Psoas muscle (tissue), 7 donors: ENCODE measurements at regions not wholly inside any gene's neighbourhood (a gene's known extent, or its start where the extent isn't known, plus 50 kb on each side); places are given as distances from the start of the nearest gene placed in this dataset.

Experiments
- ATAC-seq, 4 donors: fragments of 200-7000 bp; cut with Tn5 transposase; one replicate each; pipeline ENCODE4 v1.9.1; 2020; ENCODE audit warnings: moderate library complexity in 3 of 4, mild to moderate bottlenecking in 2 of 4
- DNase-seq, 2 donors: peaks; one replicate each; pipeline ENCODE4 v3.0.0-alpha.2; 2020
- H3K27ac ChIP-seq: fragments of 200-600 bp; one replicate; pipeline ENCODE4 v1.8.0; 2022
- H3K27me3 ChIP-seq, 3 donors: fragments of 200-600 bp in 1 of 3; one replicate each; pipeline versions ENCODE4 v1.6.1 to v1.8.0; 2013 to 2022; ENCODE audit warnings: low read length in 2 of 3, mild to moderate bottlenecking in 2 of 3, moderate library complexity in 1 of 3; ENCODE audit not compliant: insufficient read depth in 3 of 3
- H3K36me3 ChIP-seq, 2 donors: fragments of 200-600 bp in 1 of 2; one replicate each; pipeline versions ENCODE4 v1.6.1 to v1.8.0; 2013 to 2022; ENCODE audit warnings: low read depth in 1 of 2, mild to moderate bottlenecking in 1 of 2, moderate library complexity in 1 of 2; ENCODE audit not compliant: insufficient read depth in 1 of 2
- H3K4me1 ChIP-seq: fragments of 200-600 bp; one replicate; pipeline ENCODE4 v1.8.0; 2022
- H3K4me3 ChIP-seq: fragments of 200-600 bp; one replicate; pipeline ENCODE4 v1.8.0; 2022; ENCODE audit warnings: mild to moderate bottlenecking
- H3K9me3 ChIP-seq: fragments of 200-600 bp; one replicate; pipeline ENCODE4 v1.8.0; 2022
- CTCF ChIP-seq: fragments of 200-600 bp; IDR thresholded peaks from one replicate; pipeline ENCODE4 v1.8.0; 2022; ENCODE audit warnings: antibody characterized with exemption
- WGBS, 3 donors: extraction: QIAGEN DNeasy Blood & Tissue Kit; methylation state at CpG; one replicate each; pipeline versions ENCODE4 v1.1.6 to v1.1.7; 2013; 5-methylcytosine and 5-hydroxymethylcytosine counted together
- intact Hi-C, 2 donors: fragments of 100-400 bp; cut with DNase I; formaldehyde crosslinking; loops; one replicate each; pipeline versions ENCODE4 v1.11.0 to v1.14.2; 2022
- donor health status: healthy with polysubstance abuse.
- donor health status: DM: no; HTN: no; CAD: no; lungs with moderate emphysema.
- donor health status: Bipolar disorder and iron deficiency.
- donor health status: healthy.
- donor health status: DM: yes; HTN: yes; CAD: no.
- donor health status: DM: no; HTN: no; CAD: no.
- donor health status: DM: yes; HTN: yes; CAD: no.

DNA sequence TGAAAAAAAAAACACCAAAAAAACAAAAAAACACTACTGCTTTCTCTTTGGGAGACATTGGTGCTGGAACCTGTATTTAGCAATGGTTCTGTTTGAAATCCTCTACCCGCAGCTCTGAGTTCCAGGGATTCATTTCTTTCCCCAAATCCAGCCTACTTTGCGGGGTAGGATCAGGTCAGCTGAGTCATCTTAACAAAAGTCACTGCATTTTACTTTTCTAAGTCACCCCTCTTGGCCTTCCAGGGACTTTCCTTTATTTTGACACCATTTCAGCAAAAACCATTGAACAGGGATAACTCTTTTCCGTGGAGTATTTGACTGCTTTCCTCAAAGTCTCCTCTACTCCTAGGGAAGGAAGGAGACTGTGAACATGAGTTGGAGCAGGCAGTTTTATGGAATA lies 837.6 kb downstream of the MAFB start:
- H3K27me3 ChIP-seq, result no peaks in the 10 kb centered on the region
- H3K4me3 ChIP-seq, result no peak overlapping the region
- no peaks in the 10 kb centered on the region for H3K36me3 ChIP-seq
- peaks cover 11% of the 10 kb centered on the region for H3K4me1 ChIP-seq
- intact Hi-C loops, result no loop called here
- 58 to 72% (median 62%) methylated on average over 3 of the region's 3 CpGs for WGBS, 3 donors
- no peaks in the 10 kb centered on the region for H3K9me3 ChIP-seq
- no peak overlapping the region for H3K27ac ChIP-seq
- no peak for TF ChIP-seq CTCF
- no peak for DNase-seq
- ATAC-seq, result no peak

GRCh38 chr20:39850821-39851330 lies 838.2 kb downstream of the MAFB start:
- ATAC-seq (no peak), DNase-seq (no peak)
- TF ChIP-seq CTCF, result no peak
- 62 to 68% (median 65%) methylated on average over 5 of the region's 5 CpGs for WGBS, 3 donors
- intact Hi-C loops, result no loop called here
- H3K27me3 ChIP-seq, result no peaks in the 10 kb centered on the region
- no peaks in the 10 kb centered on the region for H3K9me3 ChIP-seq
- no peak overlapping the region for H3K27ac ChIP-seq
- H3K4me3 ChIP-seq, result no peak overlapping the region
- no peaks in the 10 kb centered on the region for H3K36me3 ChIP-seq
- H3K4me1 ChIP-seq, result peaks cover 11% of the 10 kb centered on the region

- no peak overlapping the region for H3K27ac ChIP-seq
- ATAC-seq, result no peak
Observed at GRCh38 chr20:39850246-39850645, 838.8 kb downstream of the MAFB start.

DNA sequence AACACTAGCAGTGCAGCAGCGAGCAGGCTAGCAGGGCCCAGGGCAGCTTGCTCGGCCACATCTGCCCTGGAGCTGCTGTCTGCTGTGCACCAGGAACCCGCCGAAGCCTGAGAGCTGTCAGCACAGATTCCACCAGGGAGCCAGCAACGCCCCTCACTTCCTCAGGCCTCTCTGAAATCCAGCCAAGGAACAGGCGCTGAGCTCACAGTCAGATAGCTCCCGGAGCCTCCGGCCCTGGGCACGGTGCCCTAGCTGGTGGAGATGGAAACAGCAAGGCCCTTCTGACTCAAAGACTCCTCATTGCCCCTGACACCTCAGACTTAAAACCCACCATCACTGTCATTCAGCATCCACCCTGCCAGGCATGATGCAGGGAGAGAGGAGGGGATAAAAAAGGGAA lies 839.4 kb downstream of the MAFB start:
- WGBS, 3 donors, result 13 to 22% (median 17%) methylated on average over 9 of the region's 9 CpGs
- Histone ChIP-seq H3K4me1 (peaks cover 11% of the 10 kb centered on the region), H3K27me3 (no peaks in the 10 kb centered on the region), H3K36me3 (no peaks in the 10 kb centered on the region), H3K27ac (no peak overlapping the region), H3K4me3 (no peak overlapping the region), H3K9me3 (no peaks in the 10 kb centered on the region)
- intact Hi-C loops, result no loop called here
- no peak for TF ChIP-seq CTCF
- DNase-seq (peak; percentile 86 to 89), ATAC-seq (peak in 3 of 4 donors; percentile 52 to 63 (median 62))

More at GRCh38 chr20:39850246-39850645, 838.8 kb downstream of the MAFB start:
- no peaks in the 10 kb centered on the region for H3K27me3 ChIP-seq
- no peak overlapping the region for H3K4me3 ChIP-seq
- no peak for DNase-seq
- WGBS, 3 donors, result 8 to 25% (median 15%) methylated on average over 1 of the region's 1 CpG
- no peaks in the 10 kb centered on the region for H3K9me3 ChIP-seq
- H3K36me3 ChIP-seq, result no peaks in the 10 kb centered on the region
- intact Hi-C loops, result no loop called here
- TF ChIP-seq CTCF, result no peak
- H3K4me1 ChIP-seq, result peaks cover 11% of the 10 kb centered on the region

- no peak for TF ChIP-seq CTCF
- 39 to 60% (median 59%) methylated on average over 5 of the region's 5 CpGs for WGBS, 3 donors
- Histone ChIP-seq H3K36me3 (no peaks in the 10 kb centered on the region), H3K4me3 (no peak overlapping the region), H3K27ac (no peak overlapping the region), H3K4me1 (peaks cover 11% of the 10 kb centered on the region), H3K9me3 (no peaks in the 10 kb centered on the region), H3K27me3 (no peaks in the 10 kb centered on the region)
- intact Hi-C loops, result no loop called here
- DNase-seq, result no peak
- no peak for ATAC-seq
Observed at GRCh38 chr20:39849171-39849570, 839.9 kb downstream of the MAFB start.
